HEK293 (cell line): ENCODE measurements at regions not wholly inside any gene's neighbourhood (a gene's known extent, or its start where the extent isn't known, plus 50 kb on each side); places are given as distances from the start of the nearest gene placed in this dataset.

ENCODE experiments used
- FEZF1 ChIP-seq: fragments of 450-650 bp; formaldehyde crosslinking; IDR thresholded peaks from 2 replicates; pipeline ENCODE4 v1.5.1; 2016; ENCODE audit warnings: missing biosample characterization, missing genetic modification characterization
- HOXC10 ChIP-seq: sonication (generic); formaldehyde crosslinking; IDR thresholded peaks from 2 replicates; pipeline ENCODE4 v1.8.1; 2023; ENCODE audit warnings: mild to moderate bottlenecking, missing genetic modification reagents
- ZNF114 ChIP-seq: fragments of 450-650 bp; formaldehyde crosslinking; IDR thresholded peaks from 2 replicates; pipeline ENCODE4 v1.5.0; 2017; ENCODE audit warnings: missing biosample characterization, missing genetic modification characterization
- ZNF138 ChIP-seq: fragments of 450-650 bp; formaldehyde crosslinking; IDR thresholded peaks from 2 replicates; pipeline ENCODE4 v1.5.1; 2016; ENCODE audit warnings: missing biosample characterization, missing genetic modification characterization, borderline replicate concordance
- TF ChIP-seq, protein P1 (sequence below): fragments of 450-650 bp; formaldehyde crosslinking; IDR thresholded peaks from 2 replicates; pipeline ENCODE4 v1.5.1; 2016; ENCODE audit warnings: missing biosample characterization, missing genetic modification characterization, low read depth
- TF ChIP-seq, protein P2 (sequence below): fragments of 450-650 bp; formaldehyde crosslinking; IDR thresholded peaks from 2 replicates; pipeline ENCODE4 v1.5.1; 2016; ENCODE audit warnings: missing biosample characterization, missing genetic modification characterization
- TF ChIP-seq, protein P3 (sequence below): fragments of 450-650 bp; formaldehyde crosslinking; IDR thresholded peaks from 2 replicates; pipeline ENCODE4 v1.5.1; 2016; ENCODE audit warnings: missing biosample characterization, missing genetic modification characterization

- TF ChIP-seq ZNF138 (tag by site-specific recombination) (no peak), HOXC10 (no peak), FEZF1 (no peak), ZNF114 (tag by site-specific recombination) (no peak)
- TF ChIP-seq, protein P1, sequence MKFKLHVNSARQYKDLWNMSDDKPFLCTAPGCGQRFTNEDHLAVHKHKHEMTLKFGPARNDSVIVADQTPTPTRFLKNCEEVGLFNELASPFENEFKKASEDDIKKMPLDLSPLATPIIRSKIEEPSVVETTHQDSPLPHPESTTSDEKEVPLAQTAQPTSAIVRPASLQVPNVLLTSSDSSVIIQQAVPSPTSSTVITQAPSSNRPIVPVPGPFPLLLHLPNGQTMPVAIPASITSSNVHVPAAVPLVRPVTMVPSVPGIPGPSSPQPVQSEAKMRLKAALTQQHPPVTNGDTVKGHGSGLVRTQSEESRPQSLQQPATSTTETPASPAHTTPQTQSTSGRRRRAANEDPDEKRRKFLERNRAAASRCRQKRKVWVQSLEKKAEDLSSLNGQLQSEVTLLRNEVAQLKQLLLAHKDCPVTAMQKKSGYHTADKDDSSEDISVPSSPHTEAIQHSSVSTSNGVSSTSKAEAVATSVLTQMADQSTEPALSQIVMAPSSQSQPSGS (tag by site-specific recombination) = no peak
- TF ChIP-seq, protein P2, sequence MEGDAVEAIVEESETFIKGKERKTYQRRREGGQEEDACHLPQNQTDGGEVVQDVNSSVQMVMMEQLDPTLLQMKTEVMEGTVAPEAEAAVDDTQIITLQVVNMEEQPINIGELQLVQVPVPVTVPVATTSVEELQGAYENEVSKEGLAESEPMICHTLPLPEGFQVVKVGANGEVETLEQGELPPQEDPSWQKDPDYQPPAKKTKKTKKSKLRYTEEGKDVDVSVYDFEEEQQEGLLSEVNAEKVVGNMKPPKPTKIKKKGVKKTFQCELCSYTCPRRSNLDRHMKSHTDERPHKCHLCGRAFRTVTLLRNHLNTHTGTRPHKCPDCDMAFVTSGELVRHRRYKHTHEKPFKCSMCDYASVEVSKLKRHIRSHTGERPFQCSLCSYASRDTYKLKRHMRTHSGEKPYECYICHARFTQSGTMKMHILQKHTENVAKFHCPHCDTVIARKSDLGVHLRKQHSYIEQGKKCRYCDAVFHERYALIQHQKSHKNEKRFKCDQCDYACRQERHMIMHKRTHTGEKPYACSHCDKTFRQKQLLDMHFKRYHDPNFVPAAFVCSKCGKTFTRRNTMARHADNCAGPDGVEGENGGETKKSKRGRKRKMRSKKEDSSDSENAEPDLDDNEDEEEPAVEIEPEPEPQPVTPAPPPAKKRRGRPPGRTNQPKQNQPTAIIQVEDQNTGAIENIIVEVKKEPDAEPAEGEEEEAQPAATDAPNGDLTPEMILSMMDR (tag by site-specific recombination) = no peak
- TF ChIP-seq, protein P3, sequence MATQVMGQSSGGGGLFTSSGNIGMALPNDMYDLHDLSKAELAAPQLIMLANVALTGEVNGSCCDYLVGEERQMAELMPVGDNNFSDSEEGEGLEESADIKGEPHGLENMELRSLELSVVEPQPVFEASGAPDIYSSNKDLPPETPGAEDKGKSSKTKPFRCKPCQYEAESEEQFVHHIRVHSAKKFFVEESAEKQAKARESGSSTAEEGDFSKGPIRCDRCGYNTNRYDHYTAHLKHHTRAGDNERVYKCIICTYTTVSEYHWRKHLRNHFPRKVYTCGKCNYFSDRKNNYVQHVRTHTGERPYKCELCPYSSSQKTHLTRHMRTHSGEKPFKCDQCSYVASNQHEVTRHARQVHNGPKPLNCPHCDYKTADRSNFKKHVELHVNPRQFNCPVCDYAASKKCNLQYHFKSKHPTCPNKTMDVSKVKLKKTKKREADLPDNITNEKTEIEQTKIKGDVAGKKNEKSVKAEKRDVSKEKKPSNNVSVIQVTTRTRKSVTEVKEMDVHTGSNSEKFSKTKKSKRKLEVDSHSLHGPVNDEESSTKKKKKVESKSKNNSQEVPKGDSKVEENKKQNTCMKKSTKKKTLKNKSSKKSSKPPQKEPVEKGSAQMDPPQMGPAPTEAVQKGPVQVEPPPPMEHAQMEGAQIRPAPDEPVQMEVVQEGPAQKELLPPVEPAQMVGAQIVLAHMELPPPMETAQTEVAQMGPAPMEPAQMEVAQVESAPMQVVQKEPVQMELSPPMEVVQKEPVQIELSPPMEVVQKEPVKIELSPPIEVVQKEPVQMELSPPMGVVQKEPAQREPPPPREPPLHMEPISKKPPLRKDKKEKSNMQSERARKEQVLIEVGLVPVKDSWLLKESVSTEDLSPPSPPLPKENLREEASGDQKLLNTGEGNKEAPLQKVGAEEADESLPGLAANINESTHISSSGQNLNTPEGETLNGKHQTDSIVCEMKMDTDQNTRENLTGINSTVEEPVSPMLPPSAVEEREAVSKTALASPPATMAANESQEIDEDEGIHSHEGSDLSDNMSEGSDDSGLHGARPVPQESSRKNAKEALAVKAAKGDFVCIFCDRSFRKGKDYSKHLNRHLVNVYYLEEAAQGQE (tag by site-specific recombination) = no peak
Observed at GRCh38 chr7:19575909-19576557, 132.8 kb downstream of the POLR1F start.
